ENCODE measurements at regions not wholly inside any gene's neighbourhood (a gene's known extent, or its start where the extent isn't known, plus 50 kb on each side); places are given as distances from the start of the nearest gene placed in this dataset.

DNA sequence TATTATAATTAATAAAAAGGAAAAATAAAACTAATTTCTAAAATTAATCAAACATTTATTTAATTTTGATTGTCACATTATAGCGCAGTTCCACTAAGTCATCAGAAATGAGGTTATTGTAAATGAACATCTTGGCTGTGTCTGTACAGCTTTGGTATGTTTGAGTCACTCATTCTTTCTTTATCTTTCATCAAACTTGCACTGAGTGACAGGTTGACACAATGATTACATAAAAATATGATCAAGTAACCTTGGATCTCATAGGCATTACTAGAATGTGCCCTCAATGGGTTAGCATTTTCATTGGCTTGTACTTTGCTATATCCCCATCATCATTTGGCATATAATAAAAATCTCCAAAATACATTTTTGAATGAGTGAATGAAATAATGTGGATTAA is 1353.2 kb upstream of the ADGRL2 start:
- no peak for DNase-seq

DNA sequence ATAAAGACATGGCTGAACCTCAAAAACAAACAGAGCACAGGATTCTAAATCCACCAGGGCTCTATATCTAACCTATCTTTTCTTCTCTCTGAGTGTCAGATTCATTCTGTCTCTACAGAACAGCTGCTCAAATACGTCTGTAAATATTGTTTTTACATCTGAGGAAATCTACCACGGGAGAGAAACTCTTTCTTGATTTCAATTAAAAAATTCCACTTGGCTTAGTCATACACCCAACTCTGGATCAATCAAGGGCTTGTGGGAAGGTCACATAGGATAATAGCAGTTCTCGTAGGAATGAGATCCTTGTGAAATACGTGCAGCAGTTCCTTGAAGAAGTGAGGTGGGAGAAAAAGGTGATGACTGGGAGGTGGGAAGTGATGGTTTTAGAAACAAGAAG is 1355.7 kb upstream of the ADGRL2 start:
- DNase-seq, result no peak

DNA sequence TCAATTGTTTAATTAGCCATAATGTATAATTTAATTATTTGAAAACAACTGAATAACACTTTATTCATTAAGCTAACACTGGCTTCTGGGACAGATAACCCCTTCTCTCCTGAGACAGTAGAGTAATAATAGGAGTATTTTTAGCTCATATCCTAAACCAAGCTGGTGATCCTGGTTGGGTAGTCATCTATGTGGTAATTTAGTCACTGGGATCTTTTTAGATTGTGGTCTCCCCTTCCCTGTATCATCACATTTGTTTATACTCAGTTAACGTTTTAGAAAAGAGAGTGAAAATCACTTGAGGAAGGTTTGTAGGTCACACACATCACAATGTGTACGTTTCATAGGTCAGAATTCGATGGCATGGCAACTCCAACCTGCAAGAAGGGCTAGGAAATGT is 1356.6 kb upstream of the ADGRL2 start:
- DNase-seq, result no peak

DNA sequence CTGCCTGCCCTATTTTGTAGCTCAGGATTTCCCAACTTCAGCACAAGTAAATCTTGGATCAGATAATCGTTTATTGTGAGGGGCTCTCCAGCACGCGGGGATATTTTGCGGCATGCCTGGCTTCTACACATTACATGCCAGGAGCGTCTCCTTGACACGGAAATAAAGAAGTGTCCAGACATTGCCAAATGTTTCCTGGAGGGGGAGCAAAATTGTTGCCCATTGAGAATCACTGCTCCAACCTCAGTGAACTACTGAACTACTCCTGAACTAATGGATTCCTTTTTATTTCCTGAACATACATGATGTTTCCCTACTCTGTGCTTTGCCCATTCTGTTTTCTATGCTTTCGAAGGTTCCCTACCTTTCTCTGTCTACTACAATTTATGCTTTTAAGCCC is 1359.1 kb upstream of the ADGRL2 start:
- no peak for DNase-seq

DNA sequence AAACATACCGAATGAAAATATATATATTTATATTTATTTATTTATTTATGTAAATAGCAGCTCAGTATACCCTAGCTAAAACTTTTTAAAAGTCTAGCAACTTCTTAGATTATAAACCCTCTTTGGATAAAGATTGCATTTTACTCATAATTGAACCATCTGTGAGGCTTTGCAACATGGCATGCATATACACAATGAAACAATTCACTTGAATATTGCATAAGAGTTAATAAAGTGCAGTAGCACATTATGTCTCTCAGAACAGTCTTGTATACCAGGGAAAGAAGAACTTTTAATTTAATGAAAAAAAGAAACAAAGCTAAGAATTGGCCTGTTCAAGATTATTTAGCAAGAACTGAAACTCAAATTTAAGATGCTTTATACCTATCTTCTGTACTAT is 1363.9 kb upstream of the ADGRL2 start:
- DNase-seq, result no peak

DNA sequence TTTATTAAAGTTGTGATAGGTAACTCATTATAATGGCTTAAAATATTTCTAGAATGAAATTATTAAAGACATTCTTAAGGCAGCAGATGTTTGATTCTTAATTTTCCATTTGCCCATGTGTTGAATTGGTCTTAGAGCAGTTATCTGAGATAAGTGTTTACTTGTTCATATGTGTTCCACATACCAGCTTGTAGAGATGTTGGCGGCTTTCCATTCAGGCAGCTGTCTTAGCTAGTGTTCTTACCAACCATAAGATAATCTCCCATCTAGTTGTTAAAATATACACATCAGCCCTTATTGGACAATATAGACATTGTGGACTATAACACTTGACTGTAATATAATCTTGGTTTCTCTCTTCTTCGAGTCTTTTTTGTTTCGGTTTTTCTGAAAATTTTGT is 1372.9 kb upstream of the ADGRL2 start:
- no peak for DNase-seq

DNA sequence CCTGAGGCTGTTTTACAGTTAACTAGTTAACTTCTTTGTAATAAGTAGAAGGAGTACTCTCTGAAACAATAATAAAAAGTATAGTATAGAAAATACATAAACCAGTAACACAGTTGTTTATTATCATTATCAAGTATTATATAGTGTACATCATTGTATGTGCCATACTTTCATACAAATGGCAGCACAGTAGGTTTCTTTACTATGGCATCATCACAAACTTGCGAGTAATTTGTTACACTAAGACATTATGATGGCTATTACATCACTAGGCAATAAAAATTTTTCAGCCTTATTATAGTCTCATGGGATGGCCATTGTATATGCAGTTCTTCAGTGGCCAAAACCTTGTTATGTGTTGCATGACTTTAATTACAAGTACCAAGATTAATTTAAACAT is 1376.5 kb upstream of the ADGRL2 start:
- no peak for DNase-seq

DNA sequence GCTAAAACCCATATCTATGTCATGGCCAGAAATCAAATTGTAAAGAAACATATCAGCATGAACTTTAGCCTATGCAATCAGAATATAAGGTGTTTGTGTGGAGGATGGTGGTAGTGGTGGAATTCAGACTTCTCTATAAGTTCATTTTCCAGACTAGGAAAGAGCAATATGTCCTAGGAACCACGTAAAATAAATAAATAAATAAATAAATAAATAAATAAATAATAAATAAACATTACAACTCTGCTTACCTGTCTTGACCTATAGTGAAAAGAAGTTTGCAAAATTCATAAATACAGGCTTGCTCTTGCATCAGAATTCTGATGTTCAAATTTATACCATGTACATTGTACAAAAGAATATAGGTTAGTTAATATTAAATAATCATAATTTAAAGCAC is 1382.6 kb upstream of the ADGRL2 start:
- no peak for DNase-seq

DNA sequence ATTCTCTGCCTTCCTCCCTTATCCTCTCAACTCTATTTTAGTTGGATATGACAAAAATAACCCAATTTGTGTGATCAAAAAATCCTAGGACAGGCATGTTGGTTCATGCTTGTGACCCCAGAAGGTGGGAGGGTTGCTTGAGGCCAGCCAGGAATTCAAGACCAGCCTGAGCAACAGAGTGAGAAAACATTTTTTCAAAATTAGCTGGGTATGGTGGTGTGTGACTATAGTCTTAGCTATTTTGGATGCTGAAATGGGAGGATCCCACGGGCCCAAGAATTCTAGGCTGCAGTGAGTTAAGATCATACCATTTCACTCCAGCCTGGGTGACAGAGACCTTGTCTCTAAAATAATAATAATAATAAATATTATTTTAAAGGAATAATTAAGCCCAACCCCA is 1383.1 kb upstream of the ADGRL2 start:
- DNase-seq, result no peak

DNA sequence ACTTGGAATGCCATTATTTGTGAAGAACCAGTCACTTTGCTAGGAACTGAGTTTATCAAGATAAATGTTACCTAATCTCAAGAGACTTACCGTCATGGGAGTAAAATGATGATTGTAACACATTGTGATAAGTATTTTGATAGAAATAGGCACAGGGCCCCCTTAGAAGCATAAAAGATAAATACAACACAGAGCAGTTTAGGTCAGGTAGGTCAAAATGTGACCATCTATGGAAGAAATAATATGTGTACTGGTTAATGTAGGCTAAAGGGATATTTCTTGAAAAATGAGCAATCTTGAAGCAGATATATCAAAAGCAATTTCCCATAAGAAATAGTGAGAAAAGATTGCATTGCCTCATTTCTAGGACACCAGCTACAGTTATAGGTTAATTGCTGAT is 1386.8 kb upstream of the ADGRL2 start:
- no peak for DNase-seq

DNA sequence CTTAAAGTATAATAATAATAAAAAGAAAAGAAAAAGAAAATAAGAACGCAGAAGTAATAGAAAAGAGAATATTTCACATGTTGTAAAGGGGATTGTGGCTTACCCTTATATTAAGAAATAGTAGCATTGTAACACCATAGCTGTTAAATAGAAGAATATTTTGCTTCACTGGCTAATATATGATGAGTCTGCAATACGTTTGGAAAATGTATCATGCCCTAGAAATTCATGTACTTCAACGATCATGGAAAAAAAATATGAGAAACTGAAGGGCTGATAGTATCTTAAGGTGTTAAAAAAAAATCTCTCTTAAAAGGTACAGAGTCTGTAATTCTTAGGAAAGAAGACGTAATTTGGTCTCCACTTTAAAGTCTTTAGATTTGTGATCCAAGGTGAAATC is 1390.5 kb upstream of the ADGRL2 start:
- no peak for DNase-seq

DNA sequence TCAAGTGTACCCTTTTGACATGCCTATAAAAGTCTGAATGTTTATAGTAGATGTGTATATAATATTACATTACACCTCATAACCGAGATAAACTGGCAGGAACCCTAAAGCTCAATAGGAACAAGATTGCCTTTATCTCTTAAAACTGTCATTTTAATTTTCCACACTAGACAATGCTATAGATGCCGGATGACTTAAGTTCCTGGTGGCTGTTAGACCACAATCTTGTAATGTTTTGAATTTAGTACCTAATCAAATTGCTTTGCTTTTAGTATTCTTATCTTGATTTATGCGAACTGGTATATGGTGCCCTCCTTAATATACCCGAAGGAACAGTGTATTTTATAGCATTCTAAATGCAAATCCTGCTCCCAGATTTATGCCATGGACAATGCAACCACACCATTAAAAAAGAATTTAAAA is 1397.0 kb upstream of the ADGRL4 start:
- no peak for DNase-seq

DNA sequence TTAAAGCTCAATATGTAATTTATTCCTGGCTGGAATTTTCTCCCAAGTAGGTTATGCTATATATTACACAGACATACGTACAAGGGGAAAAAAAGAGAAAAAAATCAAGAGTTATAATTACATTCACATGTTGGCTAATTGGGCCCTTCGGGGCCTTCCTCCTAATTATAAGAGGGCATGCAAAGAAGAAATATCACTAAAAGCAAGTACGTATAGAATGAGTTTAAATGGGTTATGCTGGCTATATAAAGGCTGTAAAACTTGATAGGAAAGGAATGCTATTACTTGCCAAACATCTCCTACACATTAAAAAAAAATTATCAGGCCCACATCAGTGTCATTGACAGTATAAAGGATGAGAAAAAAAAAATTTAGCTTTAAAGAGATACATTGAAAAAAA is 1396.1 kb upstream of the ADGRL4 start:
- no peak for DNase-seq

DNA sequence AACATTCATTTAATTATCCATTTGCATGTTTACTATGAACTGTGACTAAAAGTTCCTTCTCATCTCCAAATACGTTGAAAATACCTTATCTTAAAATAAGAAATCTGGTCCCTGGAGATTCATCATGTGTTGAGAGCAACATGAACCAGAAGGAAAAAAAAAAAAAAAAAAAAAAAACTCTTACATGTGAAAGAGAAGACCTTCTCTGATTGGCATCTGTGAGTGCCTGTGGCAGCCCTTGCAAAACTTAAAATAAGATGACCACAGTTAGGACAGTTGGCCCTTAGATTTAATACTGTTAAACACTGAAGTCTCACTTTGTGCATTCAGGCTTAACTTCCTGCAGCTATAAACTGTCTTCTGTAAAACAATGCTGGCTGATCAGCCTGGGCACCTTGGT is 1395.2 kb upstream of the ADGRL4 start:
- DNase-seq, result no peak

DNA sequence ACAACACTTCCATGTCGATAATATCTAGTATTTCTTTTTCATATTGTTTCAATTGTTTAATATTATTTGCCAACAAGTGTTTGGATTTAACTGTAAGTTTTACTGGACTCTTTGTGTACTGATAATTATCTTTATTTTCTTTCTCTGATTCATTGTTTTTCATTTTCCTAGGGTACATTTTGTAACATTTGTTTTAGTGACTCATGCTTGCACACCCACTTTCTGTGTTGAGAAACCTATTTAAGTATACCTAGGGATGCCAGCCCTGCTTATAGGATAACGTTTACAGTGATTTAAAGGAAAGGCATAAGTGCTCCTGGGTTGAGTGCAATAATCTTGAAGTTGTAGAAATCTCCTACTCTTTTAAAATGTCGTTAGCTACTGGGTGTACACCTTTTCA is 1386.0 kb upstream of the ADGRL4 start:
- DNase-seq, result no peak

DNA sequence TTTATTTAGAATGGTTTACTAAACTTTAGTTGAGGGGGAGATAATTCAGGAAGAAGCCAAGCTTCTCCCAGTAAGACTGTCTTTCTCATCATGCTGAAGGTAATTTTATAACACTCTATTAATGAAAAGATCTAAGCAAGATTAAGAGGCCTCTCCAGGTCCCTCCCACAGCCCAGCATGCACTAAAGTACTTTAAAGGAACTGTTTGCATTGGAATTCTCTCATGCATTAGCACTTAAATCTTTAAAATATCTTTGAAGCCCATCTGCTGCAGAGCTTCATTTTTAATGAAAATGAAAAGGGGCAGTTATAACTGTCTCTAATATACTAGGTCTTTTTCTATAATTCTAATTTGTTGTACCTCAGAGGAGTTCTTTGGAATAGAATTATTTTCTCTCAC is 1379.1 kb upstream of the ADGRL4 start:
- DNase-seq, result no peak

DNA sequence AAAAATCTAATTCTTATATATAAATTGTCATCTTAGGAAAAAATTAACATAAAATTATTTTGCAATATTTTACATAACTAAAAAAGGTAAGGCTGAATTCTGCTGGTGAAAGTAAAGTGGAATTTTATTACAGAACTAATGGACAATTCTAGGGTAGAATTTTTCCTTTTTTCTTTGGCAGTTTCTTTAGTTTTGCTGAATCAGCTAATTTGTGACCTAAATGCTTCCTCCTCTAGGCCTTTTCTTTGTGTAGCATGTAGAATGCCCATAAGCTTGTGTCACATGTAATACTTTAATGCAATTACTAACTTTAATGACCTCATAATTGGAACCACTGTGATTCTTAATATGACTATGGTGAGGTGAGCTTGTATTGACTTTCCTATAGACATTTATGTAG is 1378.4 kb upstream of the ADGRL4 start:
- no peak for DNase-seq

DNA sequence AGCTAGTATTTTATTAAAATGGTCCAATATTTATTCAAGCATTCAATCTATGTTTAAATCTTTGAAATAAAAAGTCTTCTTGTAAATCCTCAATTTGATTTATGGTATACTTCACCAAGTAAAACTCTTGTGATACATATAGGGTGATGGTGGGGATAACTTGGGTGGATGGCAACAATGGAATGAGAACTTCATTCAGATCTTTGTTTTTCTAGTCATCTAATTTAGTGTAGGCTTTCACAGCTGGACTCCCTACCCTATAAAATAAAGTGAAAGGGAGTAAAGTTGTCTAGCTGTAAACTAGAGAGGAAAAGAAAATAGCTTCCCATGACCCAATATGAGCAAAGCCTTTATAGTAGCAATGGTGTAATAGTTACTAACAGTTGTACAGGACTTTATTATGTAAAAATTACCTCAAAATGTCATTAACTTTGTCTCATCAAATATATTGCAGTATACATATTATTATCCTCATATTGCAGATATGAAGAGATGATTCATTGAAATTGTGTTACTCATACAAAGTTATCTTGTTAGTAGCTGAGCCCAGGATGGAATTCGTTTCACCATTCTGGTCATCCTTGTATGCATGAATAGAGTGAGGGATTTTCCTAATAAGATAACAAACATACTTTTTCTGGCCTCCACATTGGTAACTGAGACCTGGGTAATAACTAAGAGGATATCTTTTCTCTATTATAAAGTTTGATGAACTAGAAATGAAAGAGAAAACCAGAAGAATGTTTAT is 1377.7 kb upstream of the ADGRL4 start:
- no peak for DNase-seq

DNA sequence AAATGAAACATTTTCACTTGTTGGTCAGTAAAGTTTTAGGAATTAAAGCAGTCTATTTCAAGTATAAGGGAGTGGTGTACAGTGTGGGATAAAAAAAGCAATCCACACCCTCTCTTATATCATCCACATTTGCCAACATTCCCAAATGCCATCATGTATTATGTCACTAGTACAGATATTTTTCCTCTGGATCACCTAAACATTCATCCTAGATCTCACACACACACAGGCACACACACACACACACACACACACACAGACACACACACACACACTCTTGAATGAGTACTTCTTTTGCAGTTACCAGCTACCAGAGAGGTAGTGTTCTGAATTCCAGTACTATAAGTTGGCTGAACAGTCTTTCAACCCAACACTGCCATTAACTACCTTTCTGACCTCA is 1369.1 kb upstream of the ADGRL4 start:
- no peak for DNase-seq

DNA sequence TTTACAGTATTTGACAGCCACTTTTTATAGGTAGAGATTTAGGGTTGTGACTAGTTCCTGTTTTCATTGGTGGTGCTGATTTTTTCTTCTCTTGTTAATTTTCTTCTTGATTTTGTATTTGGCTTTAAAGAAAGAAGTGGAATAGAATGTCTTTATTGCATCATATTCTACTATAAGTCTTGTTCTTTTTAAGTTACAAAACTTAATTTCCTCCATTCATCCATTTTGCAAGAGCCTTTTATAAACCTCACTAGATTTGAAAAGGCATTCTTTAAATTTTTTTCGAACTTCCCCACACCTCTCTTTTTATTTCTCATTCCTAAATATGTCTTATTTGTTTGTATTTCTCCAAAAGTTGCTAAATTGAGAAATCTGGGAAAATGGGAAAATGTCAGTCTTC is 1368.6 kb upstream of the ADGRL4 start:
- no peak for DNase-seq

DNA sequence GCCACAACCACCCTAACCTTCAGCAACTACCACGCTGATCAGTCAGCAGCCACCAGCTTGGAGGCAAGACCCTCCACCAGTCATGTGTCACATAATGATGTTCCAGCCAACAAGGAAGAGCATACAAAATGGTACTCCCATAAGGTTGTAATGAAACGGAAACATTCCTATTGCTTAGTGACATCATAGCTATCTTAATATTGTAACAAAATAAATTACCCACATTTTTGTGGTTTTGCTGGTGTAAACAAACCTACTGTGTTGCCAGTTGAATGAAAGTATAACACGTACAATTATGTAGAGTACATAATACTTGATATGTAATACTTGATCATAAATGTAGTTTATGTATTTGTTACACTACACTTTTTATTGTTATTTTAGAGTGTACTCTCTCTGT is 1363.2 kb upstream of the ADGRL4 start:
- no peak for DNase-seq

DNA sequence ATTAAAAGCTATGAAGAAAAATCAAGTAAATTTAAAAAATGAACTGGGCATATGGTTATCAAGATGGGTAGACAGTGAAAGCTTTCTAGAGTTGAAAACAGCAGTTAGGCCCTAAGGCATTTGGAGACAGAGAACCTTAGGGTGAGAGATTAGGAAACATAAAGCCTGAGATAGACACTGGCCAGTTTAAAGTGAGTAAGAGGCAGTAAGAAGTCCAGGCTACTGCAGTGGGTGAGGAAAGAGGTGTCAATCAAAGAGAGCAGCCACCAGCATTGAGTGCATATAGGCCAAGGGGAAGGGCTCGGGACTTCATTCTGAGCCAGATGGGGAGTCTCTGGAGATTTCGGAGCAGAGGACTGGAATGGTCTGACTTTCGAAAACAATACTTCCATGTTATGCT is 1360.5 kb upstream of the ADGRL4 start:
- DNase-seq, result no peak

DNA sequence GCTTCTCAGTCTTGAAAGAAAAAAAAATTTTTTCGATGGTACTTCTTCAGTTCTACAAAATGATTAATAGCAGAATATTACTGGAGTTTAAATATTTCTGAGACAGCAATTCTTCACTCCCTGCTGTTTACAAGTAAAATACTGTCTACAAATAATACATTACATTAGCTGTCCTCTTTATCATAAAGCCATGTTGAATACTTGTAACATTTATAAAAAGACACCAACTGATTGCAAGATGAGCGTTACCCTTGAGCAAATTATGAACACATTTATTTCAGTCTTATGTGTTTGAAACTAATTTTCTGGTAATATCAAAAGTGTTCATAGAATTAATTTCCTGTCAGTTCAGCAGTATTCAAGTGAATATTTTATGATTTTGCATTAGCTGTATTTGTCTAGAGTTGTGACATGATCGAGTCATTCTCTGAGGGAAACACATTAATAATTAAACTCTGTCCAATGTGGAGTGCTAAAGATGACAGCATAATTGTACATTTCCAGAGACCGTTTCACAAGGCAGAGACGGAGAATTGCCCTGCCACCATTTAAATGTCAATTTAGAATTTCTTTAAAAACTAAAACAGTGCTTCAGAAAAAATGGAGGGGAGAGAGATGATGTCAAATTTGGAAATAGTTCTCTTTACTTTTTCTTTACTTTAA is 1359.0 kb upstream of the ADGRL4 start:
- no peak for DNase-seq

DNA sequence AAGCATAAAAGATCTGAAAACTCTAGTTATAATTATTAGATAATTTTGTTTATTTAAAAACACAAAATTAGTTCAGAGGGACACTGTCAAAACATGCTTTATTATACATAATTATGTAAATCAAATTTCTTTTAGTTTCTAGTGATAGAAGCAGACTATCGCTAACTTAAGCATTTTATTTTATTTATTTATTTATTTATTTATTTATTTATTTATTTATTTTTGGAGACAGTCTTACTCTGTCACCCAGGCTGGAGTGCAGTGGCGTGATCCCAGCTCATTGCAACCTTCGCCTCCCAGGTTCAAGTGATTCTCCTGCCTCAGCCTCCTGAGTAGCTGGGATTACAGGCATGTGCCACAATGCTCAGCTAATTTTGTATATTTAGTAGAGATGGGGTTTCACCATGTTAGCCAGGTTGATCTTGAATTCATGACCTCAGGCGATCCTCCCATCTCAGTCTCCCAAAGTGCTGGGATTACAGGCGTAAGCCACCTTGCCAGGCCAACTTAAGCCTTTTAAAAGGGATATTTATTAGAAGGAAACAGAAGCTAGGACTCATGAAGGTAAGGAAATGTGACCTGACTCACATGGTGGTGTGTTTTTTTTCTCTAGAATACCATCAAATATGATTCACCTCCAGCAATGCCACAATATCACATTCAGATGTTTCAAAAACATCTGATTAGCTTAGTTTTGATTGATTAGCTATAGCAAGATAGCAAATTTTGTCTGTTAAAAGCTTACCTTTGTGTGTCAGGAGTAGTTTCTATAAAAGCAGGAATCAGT is 1357.4 kb upstream of the ADGRL4 start:
- no peak for DNase-seq
